Trophoblast cell (in vitro differentiated cells and primary cell): ENCODE measurements at regions not wholly inside any gene's neighbourhood (a gene's known extent, or its start where the extent isn't known, plus 50 kb on each side); places are given as distances from the start of the nearest gene placed in this dataset.

ENCODE experiments used
- DNase-seq, 2 donors: peaks; one replicate each; pipeline ENCODE4 v3.0.0-alpha.2; 2016
- H2AFZ ChIP-seq: 2 replicates; pipeline ENCODE4 v1.6.1; 2013; ENCODE audit warnings: low read length, moderate library complexity, mild to moderate bottlenecking; ENCODE audit not compliant: insufficient read depth, poor library complexity
- H2AK5ac ChIP-seq: 2 replicates; pipeline ENCODE4 v1.6.1; 2013; ENCODE audit warnings: mild to moderate bottlenecking, low read length
- H2BK120ac ChIP-seq: 2 replicates; pipeline ENCODE4 v1.6.1; 2013; ENCODE audit warnings: low read length, mild to moderate bottlenecking, moderate library complexity; ENCODE audit not compliant: insufficient read depth, poor library complexity
- H2BK12ac ChIP-seq: 2 replicates; pipeline ENCODE4 v1.6.1; 2013; ENCODE audit warnings: mild to moderate bottlenecking, low read length, moderate library complexity
- H2BK5ac ChIP-seq: 2 replicates; pipeline ENCODE4 v1.6.1; 2013; ENCODE audit warnings: low read length, low read depth, moderate library complexity, mild to moderate bottlenecking; ENCODE audit not compliant: poor library complexity
- H3K14ac ChIP-seq: 2 replicates; pipeline ENCODE4 v1.6.1; 2013; ENCODE audit warnings: mild to moderate bottlenecking, low read length
- H3K18ac ChIP-seq: 2 replicates; pipeline ENCODE4 v1.6.1; 2013; ENCODE audit warnings: mild to moderate bottlenecking, low read length
- H3K23ac ChIP-seq: 2 replicates; pipeline ENCODE4 v1.6.1; 2013; ENCODE audit warnings: low read length
- H3K27ac ChIP-seq: 2 replicates; pipeline ENCODE4 v1.5.1; 2013; ENCODE audit warnings: low read depth, mild to moderate bottlenecking, inconsistent platforms, low read length, moderate library complexity
- H3K27me3 ChIP-seq: 2 replicates; pipeline ENCODE4 v1.6.1; 2013; ENCODE audit warnings: inconsistent platforms, mild to moderate bottlenecking, low read length, moderate library complexity; ENCODE audit not compliant: insufficient read depth
- H3K36me3 ChIP-seq, 2 experiments: 1 replicate in 1 of 2; 2 replicates in 1 of 2; pipeline ENCODE4 v1.6.1; 2013; ENCODE audit warnings: low read length in 2 of 2, mild to moderate bottlenecking in 2 of 2, moderate library complexity in 1 of 2; ENCODE audit not compliant: insufficient read depth in 2 of 2, control insufficient read depth in 1 of 2
- H3K4ac ChIP-seq: 2 replicates; pipeline ENCODE4 v1.6.1; 2013; ENCODE audit warnings: low read depth, mild to moderate bottlenecking, low read length, moderate library complexity
- H3K4me1 ChIP-seq, 2 experiments: 1 replicate in 1 of 2; 2 replicates in 1 of 2; pipeline ENCODE4 v1.6.1; 2013; ENCODE audit warnings: low read length in 2 of 2, mild to moderate bottlenecking in 2 of 2, moderate library complexity in 1 of 2; ENCODE audit not compliant: insufficient read depth in 2 of 2, control insufficient read depth in 1 of 2
- H3K4me2 ChIP-seq: 2 replicates; pipeline ENCODE4 v1.6.1; 2013; ENCODE audit warnings: inconsistent platforms, mild to moderate bottlenecking, low read length, moderate library complexity
- H3K4me3 ChIP-seq: 2 replicates; pipeline ENCODE4 v1.5.1; 2013; ENCODE audit warnings: mild to moderate bottlenecking, low read depth, low read length, inconsistent platforms
- H3K79me1 ChIP-seq: one replicate; pipeline ENCODE4 v1.6.1; 2013; ENCODE audit warnings: low read length
- H3K79me2 ChIP-seq: 2 replicates; pipeline ENCODE4 v1.6.1; 2013; ENCODE audit warnings: low read length, mild to moderate bottlenecking; ENCODE audit not compliant: control insufficient read depth, insufficient read depth, poor library complexity
- H3K9ac ChIP-seq: 2 replicates; pipeline ENCODE4 v1.6.1; 2013; ENCODE audit warnings: mild to moderate bottlenecking, low read length
- H3K9me3 ChIP-seq: 2 replicates; pipeline ENCODE4 v1.6.1; 2013; ENCODE audit warnings: low read depth, mild to moderate bottlenecking, control low read depth, inconsistent platforms, low read length; ENCODE audit not compliant: insufficient read depth
- H4K12ac ChIP-seq: 2 replicates; pipeline ENCODE4 v1.6.1; 2013; ENCODE audit warnings: low read depth, mild to moderate bottlenecking, low read length, moderate library complexity
- H4K8ac ChIP-seq: 2 replicates; pipeline ENCODE4 v1.6.1; 2013; ENCODE audit warnings: low read depth, mild to moderate bottlenecking, low read length, moderate library complexity
- H4K91ac ChIP-seq: one replicate; pipeline ENCODE4 v1.6.1; 2013; ENCODE audit warnings: low read depth, mild to moderate bottlenecking, low read length, moderate library complexity
- WGBS: extraction: QIAGEN DNeasy Blood & Tissue Kit; methylation state at CpG from one replicate; pipeline ENCODE4 v1.1.7; 2013; ENCODE audit warnings: missing lambda C conversion rate; ENCODE audit not compliant: insufficient read length, insufficient coverage; ENCODE audit errors: extremely low coverage; 5-methylcytosine and 5-hydroxymethylcytosine counted together

GRCh38 chrX:151814767-151815166, 80.2 kb downstream of the CNGA2 start:
- H3K79me1 ChIP-seq: no peaks in the 10 kb centered on the region
- H3K27me3 ChIP-seq: no peaks in the 10 kb centered on the region
- H3K9me3 ChIP-seq: no peaks in the 10 kb centered on the region
- no peak overlapping the region for H2BK5ac ChIP-seq
- no peak for DNase-seq
- no peak overlapping the region for H3K9ac ChIP-seq
- no peak overlapping the region for H2BK12ac ChIP-seq
- no peak overlapping the region for H2AFZ ChIP-seq
- no peaks in the 10 kb centered on the region for H3K36me3 ChIP-seq
- no peaks in the 10 kb centered on the region for H3K4me1 ChIP-seq
- no peak overlapping the region for H2BK120ac ChIP-seq
- no peak overlapping the region for H3K4me3 ChIP-seq
- no peak overlapping the region for H2AK5ac ChIP-seq
- H4K8ac ChIP-seq: no peak overlapping the region
- no peak overlapping the region for H3K4me2 ChIP-seq
- no peak overlapping the region for H3K27ac ChIP-seq
- no peak overlapping the region for H3K23ac ChIP-seq
- H3K18ac ChIP-seq: no peak overlapping the region
- H3K79me2 ChIP-seq: no peaks in the 10 kb centered on the region
- H3K4ac ChIP-seq: no peak overlapping the region
- no CpG with 5 or more reads among the region's 1 CpG for WGBS
- no peak overlapping the region for H4K12ac ChIP-seq
- H4K91ac ChIP-seq: no peak overlapping the region
- H3K14ac ChIP-seq: no peak overlapping the region

- no peak for DNase-seq
- Histone ChIP-seq H3K4ac (no peak overlapping the region), H3K79me1 (no peaks in the 10 kb centered on the region), H3K4me2 (no peak overlapping the region), H2BK12ac (no peak overlapping the region), H3K9me3 (no peaks in the 10 kb centered on the region), H3K4me3 (no peak overlapping the region), H3K18ac (no peak overlapping the region), H2BK5ac (no peak overlapping the region), H2BK120ac (no peak overlapping the region), H3K36me3 (no peaks in the 10 kb centered on the region), H4K12ac (no peak overlapping the region), H3K14ac (no peak overlapping the region), H3K23ac (no peak overlapping the region), H4K91ac (no peak overlapping the region), H3K27ac (no peak overlapping the region), H4K8ac (no peak overlapping the region), H2AK5ac (no peak overlapping the region), H3K9ac (no peak overlapping the region), H3K79me2 (no peaks in the 10 kb centered on the region), H3K27me3 (no peaks in the 10 kb centered on the region), H3K4me1 (no peaks in the 10 kb centered on the region), H2AFZ (no peak overlapping the region)
- whole genome bisulfite sequencing: no CpG with 5 or more reads among the region's 2 CpGs
Measured at GRCh38 chrX:151815398-151815797, 80.9 kb downstream of the CNGA2 start.

GRCh38 chrX:151816934-151817333, 82.4 kb downstream of the CNGA2 start:
- H3K18ac ChIP-seq: no peak overlapping the region
- no peak overlapping the region for H3K27ac ChIP-seq
- H2BK5ac ChIP-seq: no peak overlapping the region
- no peak overlapping the region for H2BK120ac ChIP-seq
- H4K12ac ChIP-seq: no peak overlapping the region
- H3K9me3 ChIP-seq: no peaks in the 10 kb centered on the region
- no peak overlapping the region for H3K9ac ChIP-seq
- WGBS: no CpG with 5 or more reads among the region's 2 CpGs
- H3K14ac ChIP-seq: no peak overlapping the region
- no peak overlapping the region for H2AFZ ChIP-seq
- no peak overlapping the region for H2BK12ac ChIP-seq
- no peaks in the 10 kb centered on the region for H3K4me1 ChIP-seq
- H3K27me3 ChIP-seq: no peaks in the 10 kb centered on the region
- H3K23ac ChIP-seq: no peak overlapping the region
- H3K4me2 ChIP-seq: no peak overlapping the region
- no peak overlapping the region for H2AK5ac ChIP-seq
- no peaks in the 10 kb centered on the region for H3K79me1 ChIP-seq
- H3K79me2 ChIP-seq: no peaks in the 10 kb centered on the region
- H3K4ac ChIP-seq: no peak overlapping the region
- H4K8ac ChIP-seq: no peak overlapping the region
- H3K4me3 ChIP-seq: no peak overlapping the region
- no peak for DNase-seq
- H3K36me3 ChIP-seq: no peaks in the 10 kb centered on the region
- no peak overlapping the region for H4K91ac ChIP-seq

GRCh38 chrX:151818828-151819227, 84.3 kb downstream of the CNGA2 start:
- no peak overlapping the region for H2AFZ ChIP-seq

More at GRCh38 chrX:151818828-151819227, 84.3 kb downstream of the CNGA2 start:
- Histone ChIP-seq H3K27me3 (no peaks in the 10 kb centered on the region), H3K9ac (no peak overlapping the region), H2BK12ac (no peak overlapping the region), H3K79me2 (no peaks in the 10 kb centered on the region), H2BK120ac (no peak overlapping the region), H3K4me3 (no peak overlapping the region), H3K27ac (no peak overlapping the region), H3K18ac (no peak overlapping the region), H2BK5ac (no peak overlapping the region), H3K9me3 (no peaks in the 10 kb centered on the region), H2AK5ac (no peak overlapping the region), H3K4me2 (no peak overlapping the region), H4K12ac (no peak overlapping the region), H3K36me3 (no peaks in the 10 kb centered on the region), H3K79me1 (no peaks in the 10 kb centered on the region), H3K23ac (no peak overlapping the region), H3K4ac (no peak overlapping the region), H4K91ac (no peak overlapping the region), H3K4me1 (no peaks in the 10 kb centered on the region), H3K14ac (no peak overlapping the region), H4K8ac (no peak overlapping the region)
- no peak for DNase-seq
- no CpG with 5 or more reads among the region's 2 CpGs for WGBS
